Fibroblast of lung (primary cell): ENCODE measurements at regions not wholly inside any gene's neighbourhood (a gene's known extent, or its start where the extent isn't known, plus 50 kb on each side); places are given as distances from the start of the nearest gene placed in this dataset.

Source experiments
- DNase-seq, 2 donors: peaks; one replicate each; pipeline versions ENCODE4 v3.0.0 to v3.0.0-alpha.2; 2010; ENCODE audit warnings: low read depth in 2 of 2
- H2AFZ ChIP-seq: 2 replicates; pipeline ENCODE4 v1.5.1; 2012; ENCODE audit warnings: low read length, control low read depth, inconsistent platforms
- H3K27ac ChIP-seq: 2 replicates; pipeline ENCODE4 v1.5.1; 2011; ENCODE audit warnings: low read length, control low read depth; ENCODE audit not compliant: insufficient read depth
- H3K27me3 ChIP-seq: 2 replicates; pipeline ENCODE4 v1.5.1; 2011; ENCODE audit warnings: mild to moderate bottlenecking, low read length; ENCODE audit not compliant: control insufficient read depth, insufficient read depth
- H3K36me3 ChIP-seq: 2 replicates; pipeline ENCODE4 v1.5.1; 2011; ENCODE audit warnings: low read length; ENCODE audit not compliant: control insufficient read depth, insufficient read depth
- H3K4me1 ChIP-seq: 2 replicates; pipeline ENCODE4 v1.5.1; 2011; ENCODE audit warnings: low read length; ENCODE audit not compliant: control insufficient read depth, insufficient read depth; ENCODE audit errors: extremely low read depth
- H3K4me2 ChIP-seq: 2 replicates; pipeline ENCODE4 v1.5.1; 2011; ENCODE audit warnings: low read length, control low read depth; ENCODE audit not compliant: insufficient read depth; ENCODE audit errors: extremely low read depth
- H3K4me3 ChIP-seq, 4 experiments: fragments of 200-600 bp in 1 of 4; sonication (generic) in 1 of 4; replicated peaks in 1 of 4; 2 replicates each; pipeline ENCODE4 v1.5.1; 2011 to 2016; ENCODE audit warnings: low read length in 4 of 4, low read depth in 3 of 4, mild to moderate bottlenecking in 3 of 4, control low read depth in 2 of 4, inconsistent platforms in 1 of 4, mixed read lengths in 1 of 4; ENCODE audit not compliant: insufficient read depth in 1 of 4; ENCODE audit errors: control extremely low read depth in 1 of 4
- H3K79me2 ChIP-seq: 2 replicates; pipeline ENCODE4 v1.5.1; 2012; ENCODE audit warnings: mild to moderate bottlenecking, low read length, inconsistent platforms; ENCODE audit not compliant: control insufficient read depth, insufficient read depth
- H3K9ac ChIP-seq: 2 replicates; pipeline ENCODE4 v1.5.1; 2011; ENCODE audit warnings: mild to moderate bottlenecking, low read length, control low read depth; ENCODE audit not compliant: insufficient read depth
- H3K9me3 ChIP-seq: 2 replicates; pipeline ENCODE4 v1.5.1; 2012; ENCODE audit warnings: low read depth, low read length; ENCODE audit not compliant: control insufficient read depth, insufficient read depth
- H4K20me1 ChIP-seq: 2 replicates; pipeline ENCODE4 v1.5.1; 2011; ENCODE audit warnings: low read length; ENCODE audit not compliant: control insufficient read depth, insufficient read depth; ENCODE audit errors: extremely low read depth
- CTCF ChIP-seq, 2 donors: IDR thresholded peaks in 1 of 2; conservative IDR thresholded peaks in 1 of 2; 1 replicate in 1 of 2; 2 replicates in 1 of 2; pipeline ENCODE4 v1.5.1; 2011 to 2012; ENCODE audit warnings: low read length in 2 of 2, control low read depth in 1 of 2, inconsistent platforms in 1 of 2, low read depth in 1 of 2, mild to moderate bottlenecking in 1 of 2
- EZH2 ChIP-seq: IDR thresholded peaks from 2 replicates; pipeline ENCODE4 v1.5.1; 2012; ENCODE audit warnings: low read length, control low read depth, mild to moderate bottlenecking; ENCODE audit errors: missing control alignments

GRCh38 chr2:118524911-118525310, 322.5 kb downstream of the EN1 start:
- H4K20me1 ChIP-seq, result no peaks in the 10 kb centered on the region
- no peak overlapping the region for H3K4me3 ChIP-seq
- H3K27me3 ChIP-seq, result no peaks in the 10 kb centered on the region
- H3K79me2 ChIP-seq, result no peaks in the 10 kb centered on the region
- H2AFZ ChIP-seq, result no peak overlapping the region
- DNase-seq, result no peak
- no peak overlapping the region for H3K4me2 ChIP-seq
- TF ChIP-seq CTCF (conservative IDR thresholded peaks at IDR 0.05 in 1 of 2, IDR thresholded peaks at IDR 0.05 in 1 of 2; ENCODE audit: low read depth in 1 of 2, low read length in 2 of 2) (no peak), EZH2 (no peak)
- no peaks in the 10 kb centered on the region for H3K4me1 ChIP-seq
- H3K9ac ChIP-seq, result no peak overlapping the region
- H3K36me3 ChIP-seq, result no peaks in the 10 kb centered on the region
- no peaks in the 10 kb centered on the region for H3K9me3 ChIP-seq
- H3K27ac ChIP-seq, result no peak overlapping the region

GRCh38 chr2:118523761-118524160, 323.7 kb downstream of the EN1 start:
- no peaks in the 10 kb centered on the region for H3K36me3 ChIP-seq
- H2AFZ ChIP-seq, result no peak overlapping the region
- no peaks in the 10 kb centered on the region for H3K9me3 ChIP-seq
- no peak overlapping the region for H3K4me2 ChIP-seq
- no peak overlapping the region for H3K9ac ChIP-seq
- H4K20me1 ChIP-seq, result no peaks in the 10 kb centered on the region
- H3K79me2 ChIP-seq, result no peaks in the 10 kb centered on the region
- no peak for DNase-seq
- H3K27ac ChIP-seq, result no peak overlapping the region
- TF ChIP-seq EZH2 (no peak), CTCF (conservative IDR thresholded peaks at IDR 0.05 in 1 of 2, IDR thresholded peaks at IDR 0.05 in 1 of 2; ENCODE audit: low read depth in 1 of 2, low read length in 2 of 2) (no peak)
- no peaks in the 10 kb centered on the region for H3K4me1 ChIP-seq
- no peaks in the 10 kb centered on the region for H3K27me3 ChIP-seq
- H3K4me3 ChIP-seq, result no peak overlapping the region

GRCh38 chr2:118521960-118522359, 325.5 kb downstream of the EN1 start:
- Histone ChIP-seq H3K4me1 (no peaks in the 10 kb centered on the region), H3K9ac (no peak overlapping the region), H2AFZ (no peak overlapping the region), H3K79me2 (no peaks in the 10 kb centered on the region), H3K4me2 (no peak overlapping the region), H3K27me3 (no peaks in the 10 kb centered on the region), H3K4me3 (no peak overlapping the region), H4K20me1 (no peaks in the 10 kb centered on the region), H3K9me3 (no peaks in the 10 kb centered on the region), H3K27ac (no peak overlapping the region), H3K36me3 (no peaks in the 10 kb centered on the region)
- TF ChIP-seq CTCF (conservative IDR thresholded peaks at IDR 0.05 in 1 of 2, IDR thresholded peaks at IDR 0.05 in 1 of 2; ENCODE audit: low read depth in 1 of 2, low read length in 2 of 2) (no peak), EZH2 (no peak)
- DNase-seq, result no peak
